SK-N-SH treated with all-trans-retinoic acid at 6 μM for 48 hours (cell line): ENCODE measurements at regions not wholly inside any gene's neighbourhood (a gene's known extent, or its start where the extent isn't known, plus 50 kb on each side); places are given as distances from the start of the nearest gene placed in this dataset.

Experiments
- GLIS3 ChIP-seq: fragments of 250-450 bp; sonication (Bioruptor Pico); IDR thresholded peaks from 2 replicates; pipeline ENCODE4 v1.5.0; 2020; ENCODE audit warnings: mild to moderate bottlenecking, moderate library complexity
- PPARA ChIP-seq: fragments of 250-450 bp; sonication (Bioruptor Pico); IDR thresholded peaks from 2 replicates; pipeline ENCODE4 v1.5.0; 2020; ENCODE audit warnings: mild to moderate bottlenecking, borderline replicate concordance
- RARB ChIP-seq: fragments of 250-450 bp; sonication (Bioruptor Pico); IDR thresholded peaks from 2 replicates; pipeline ENCODE4 v1.8.0; 2021; ENCODE audit warnings: mild to moderate bottlenecking, moderate library complexity
- SNAI2 ChIP-seq: fragments of 250-450 bp; sonication (Bioruptor Pico); IDR thresholded peaks from 2 replicates; pipeline ENCODE4 v1.5.0; 2020; ENCODE audit warnings: mild to moderate bottlenecking, moderate library complexity
- TF ChIP-seq, protein P1 (sequence below): fragments of 250-450 bp; sonication (Bioruptor Pico); IDR thresholded peaks from 2 replicates; pipeline ENCODE4 v1.5.1; 2021; ENCODE audit warnings: mild to moderate bottlenecking, moderate library complexity
- TF ChIP-seq, protein P2 (sequence below): fragments of 250-450 bp; sonication (Bioruptor Pico); IDR thresholded peaks from 2 replicates; pipeline ENCODE4 v1.8.0; 2020; ENCODE audit warnings: mild to moderate bottlenecking, moderate library complexity, borderline replicate concordance

DNA sequence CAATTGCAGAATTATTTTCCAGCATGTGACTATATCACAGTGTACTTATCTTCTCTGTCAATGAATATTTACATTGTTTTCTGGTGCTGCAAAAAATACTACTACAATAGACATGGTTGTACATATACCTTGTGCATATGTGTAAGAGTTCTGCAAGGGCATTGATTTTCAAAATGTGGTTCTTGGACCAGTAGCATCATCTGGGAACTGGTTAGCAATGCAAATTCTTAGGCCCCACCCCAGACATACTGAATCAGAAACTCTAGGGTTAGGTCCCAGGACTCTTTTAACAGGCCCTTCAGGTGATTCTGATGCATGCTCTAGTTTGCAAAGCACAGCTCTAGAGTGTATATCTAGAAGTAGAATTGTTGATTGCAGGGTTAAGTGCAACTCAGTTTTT is 292.3 kb downstream of the ZNF621 start:
- TF ChIP-seq RARB (CRISPR knock-in tag) (no peak), SNAI2 (CRISPR knock-in tag) (no peak), PPARA (CRISPR knock-in tag) (no peak), GLIS3 (CRISPR knock-in tag) (no peak)
- TF ChIP-seq, protein P1, sequence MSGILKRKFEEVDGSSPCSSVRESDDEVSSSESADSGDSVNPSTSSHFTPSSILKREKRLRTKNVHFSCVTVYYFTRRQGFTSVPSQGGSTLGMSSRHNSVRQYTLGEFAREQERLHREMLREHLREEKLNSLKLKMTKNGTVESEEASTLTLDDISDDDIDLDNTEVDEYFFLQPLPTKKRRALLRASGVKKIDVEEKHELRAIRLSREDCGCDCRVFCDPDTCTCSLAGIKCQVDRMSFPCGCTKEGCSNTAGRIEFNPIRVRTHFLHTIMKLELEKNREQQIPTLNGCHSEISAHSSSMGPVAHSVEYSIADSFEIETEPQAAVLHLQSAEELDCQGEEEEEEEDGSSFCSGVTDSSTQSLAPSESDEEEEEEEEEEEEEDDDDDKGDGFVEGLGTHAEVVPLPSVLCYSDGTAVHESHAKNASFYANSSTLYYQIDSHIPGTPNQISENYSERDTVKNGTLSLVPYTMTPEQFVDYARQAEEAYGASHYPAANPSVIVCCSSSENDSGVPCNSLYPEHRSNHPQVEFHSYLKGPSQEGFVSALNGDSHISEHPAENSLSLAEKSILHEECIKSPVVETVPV (CRISPR knock-in tag) = no peak
- TF ChIP-seq, protein P2, sequence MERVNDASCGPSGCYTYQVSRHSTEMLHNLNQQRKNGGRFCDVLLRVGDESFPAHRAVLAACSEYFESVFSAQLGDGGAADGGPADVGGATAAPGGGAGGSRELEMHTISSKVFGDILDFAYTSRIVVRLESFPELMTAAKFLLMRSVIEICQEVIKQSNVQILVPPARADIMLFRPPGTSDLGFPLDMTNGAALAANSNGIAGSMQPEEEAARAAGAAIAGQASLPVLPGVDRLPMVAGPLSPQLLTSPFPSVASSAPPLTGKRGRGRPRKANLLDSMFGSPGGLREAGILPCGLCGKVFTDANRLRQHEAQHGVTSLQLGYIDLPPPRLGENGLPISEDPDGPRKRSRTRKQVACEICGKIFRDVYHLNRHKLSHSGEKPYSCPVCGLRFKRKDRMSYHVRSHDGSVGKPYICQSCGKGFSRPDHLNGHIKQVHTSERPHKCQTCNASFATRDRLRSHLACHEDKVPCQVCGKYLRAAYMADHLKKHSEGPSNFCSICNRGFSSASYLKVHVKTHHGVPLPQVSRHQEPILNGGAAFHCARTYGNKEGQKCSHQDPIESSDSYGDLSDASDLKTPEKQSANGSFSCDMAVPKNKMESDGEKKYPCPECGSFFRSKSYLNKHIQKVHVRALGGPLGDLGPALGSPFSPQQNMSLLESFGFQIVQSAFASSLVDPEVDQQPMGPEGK = no peak
